ENCODE measurements at regions not wholly inside any gene's neighbourhood (a gene's known extent, or its start where the extent isn't known, plus 50 kb on each side); places are given as distances from the start of the nearest gene placed in this dataset.

DNA sequence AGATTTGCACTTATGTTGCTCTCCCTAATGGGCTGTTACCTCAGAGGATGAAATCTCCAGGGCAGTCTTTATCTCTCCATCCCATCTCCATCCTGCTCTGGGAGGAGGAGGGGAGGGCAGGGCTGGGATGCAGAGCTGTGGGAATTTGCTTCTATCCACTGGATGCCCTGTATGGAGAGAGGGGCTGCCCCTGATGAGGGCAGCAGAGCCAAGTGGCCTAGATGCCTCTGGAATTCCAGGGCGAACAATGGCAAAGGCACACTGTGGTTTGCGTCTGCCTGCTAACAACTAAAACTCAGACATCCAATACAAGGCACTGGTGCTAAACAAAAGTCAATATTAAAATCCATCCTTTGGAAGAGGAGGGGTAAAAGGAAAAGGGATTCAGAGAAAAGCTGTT lies 165.1 kb downstream of the COG6 start:
- ATAC-seq = peak; percentile 86
- no peaks in the 10 kb centered on the region for H3K9me3 Mint-ChIP-seq
- ChIA-PET POLR2A (interaction anchor here (0.6 kb wide), 1 partner anchor 516 kb away, joined by 4 read pairs; no protein-coding TSS in a partner anchor), CTCF (interaction anchor here (0.8 kb wide), 1 partner anchor 122 kb away, joined by 3 read pairs; no protein-coding TSS in a partner anchor)
- H3K36me3 Mint-ChIP-seq = no peaks in the 10 kb centered on the region
- no peak overlapping the region for H3K4me3 Mint-ChIP-seq
- H3K27me3 Mint-ChIP-seq (ENCODE audit: low read depth) = no peaks in the 10 kb centered on the region
- H3K4me1 Mint-ChIP-seq = peaks cover 46% of the 10 kb centered on the region
- H3K27ac Mint-ChIP-seq = no peak overlapping the region
- no peak for DNase-seq (ENCODE audit: low spot score)
- TF ChIP-seq ZNF138 (CRISPR knock-in tag; conservative IDR thresholded peaks at IDR 0.05) = no peak
- no peak for TF ChIP-seq HMGA2 (CRISPR knock-in tag; IDR thresholded peaks at IDR 0.05)
- no peak for TF ChIP-seq GABPB1 (CRISPR knock-in tag; IDR thresholded peaks at IDR 0.05)
- TF ChIP-seq, protein P1, sequence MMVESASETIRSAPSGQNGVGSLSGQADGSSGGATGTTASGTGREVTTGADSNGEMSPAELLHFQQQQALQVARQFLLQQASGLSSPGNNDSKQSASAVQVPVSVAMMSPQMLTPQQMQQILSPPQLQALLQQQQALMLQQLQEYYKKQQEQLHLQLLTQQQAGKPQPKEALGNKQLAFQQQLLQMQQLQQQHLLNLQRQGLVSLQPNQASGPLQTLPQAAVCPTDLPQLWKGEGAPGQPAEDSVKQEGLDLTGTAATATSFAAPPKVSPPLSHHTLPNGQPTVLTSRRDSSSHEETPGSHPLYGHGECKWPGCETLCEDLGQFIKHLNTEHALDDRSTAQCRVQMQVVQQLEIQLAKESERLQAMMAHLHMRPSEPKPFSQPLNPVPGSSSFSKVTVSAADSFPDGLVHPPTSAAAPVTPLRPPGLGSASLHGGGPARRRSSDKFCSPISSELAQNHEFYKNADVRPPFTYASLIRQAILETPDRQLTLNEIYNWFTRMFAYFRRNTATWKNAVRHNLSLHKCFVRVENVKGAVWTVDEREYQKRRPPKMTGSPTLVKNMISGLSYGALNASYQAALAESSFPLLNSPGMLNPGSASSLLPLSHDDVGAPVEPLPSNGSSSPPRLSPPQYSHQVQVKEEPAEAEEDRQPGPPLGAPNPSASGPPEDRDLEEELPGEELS (CRISPR knock-in tag; IDR thresholded peaks at IDR 0.05) = no peak
- TF ChIP-seq, protein P2, sequence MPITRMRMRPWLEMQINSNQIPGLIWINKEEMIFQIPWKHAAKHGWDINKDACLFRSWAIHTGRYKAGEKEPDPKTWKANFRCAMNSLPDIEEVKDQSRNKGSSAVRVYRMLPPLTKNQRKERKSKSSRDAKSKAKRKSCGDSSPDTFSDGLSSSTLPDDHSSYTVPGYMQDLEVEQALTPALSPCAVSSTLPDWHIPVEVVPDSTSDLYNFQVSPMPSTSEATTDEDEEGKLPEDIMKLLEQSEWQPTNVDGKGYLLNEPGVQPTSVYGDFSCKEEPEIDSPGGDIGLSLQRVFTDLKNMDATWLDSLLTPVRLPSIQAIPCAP (CRISPR knock-in tag; IDR thresholded peaks at IDR 0.05) = no peak
- no peak for TF ChIP-seq TCF7 (CRISPR knock-in tag; IDR thresholded peaks at IDR 0.05; ENCODE audit: low read depth)
- no peak for TF ChIP-seq ZNF263 (CRISPR knock-in tag; IDR thresholded peaks at IDR 0.05; ENCODE audit: low read depth)
- TF ChIP-seq, protein P3, sequence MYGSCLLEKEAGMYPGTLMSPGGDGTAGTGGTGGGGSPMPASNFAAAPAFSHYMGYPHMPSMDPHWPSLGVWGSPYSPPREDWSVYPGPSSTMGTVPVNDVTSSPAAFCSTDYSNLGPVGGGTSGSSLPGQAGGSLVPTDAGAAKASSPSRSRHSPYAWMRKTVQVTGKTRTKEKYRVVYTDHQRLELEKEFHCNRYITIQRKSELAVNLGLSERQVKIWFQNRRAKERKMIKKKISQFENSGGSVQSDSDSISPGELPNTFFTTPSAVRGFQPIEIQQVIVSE (CRISPR knock-in tag; IDR thresholded peaks at IDR 0.05; ENCODE audit: borderline replicate concordance) = no peak
- TF ChIP-seq ATF1 (CRISPR knock-in tag; IDR thresholded peaks at IDR 0.05) = no peak
- no peak for TF ChIP-seq IRF2 (CRISPR knock-in tag; IDR thresholded peaks at IDR 0.05; ENCODE audit: borderline replicate concordance, low read depth)
- TF ChIP-seq TP53 (CRISPR knock-in tag; IDR thresholded peaks at IDR 0.05) = no peak
- TF ChIP-seq, protein P4, sequence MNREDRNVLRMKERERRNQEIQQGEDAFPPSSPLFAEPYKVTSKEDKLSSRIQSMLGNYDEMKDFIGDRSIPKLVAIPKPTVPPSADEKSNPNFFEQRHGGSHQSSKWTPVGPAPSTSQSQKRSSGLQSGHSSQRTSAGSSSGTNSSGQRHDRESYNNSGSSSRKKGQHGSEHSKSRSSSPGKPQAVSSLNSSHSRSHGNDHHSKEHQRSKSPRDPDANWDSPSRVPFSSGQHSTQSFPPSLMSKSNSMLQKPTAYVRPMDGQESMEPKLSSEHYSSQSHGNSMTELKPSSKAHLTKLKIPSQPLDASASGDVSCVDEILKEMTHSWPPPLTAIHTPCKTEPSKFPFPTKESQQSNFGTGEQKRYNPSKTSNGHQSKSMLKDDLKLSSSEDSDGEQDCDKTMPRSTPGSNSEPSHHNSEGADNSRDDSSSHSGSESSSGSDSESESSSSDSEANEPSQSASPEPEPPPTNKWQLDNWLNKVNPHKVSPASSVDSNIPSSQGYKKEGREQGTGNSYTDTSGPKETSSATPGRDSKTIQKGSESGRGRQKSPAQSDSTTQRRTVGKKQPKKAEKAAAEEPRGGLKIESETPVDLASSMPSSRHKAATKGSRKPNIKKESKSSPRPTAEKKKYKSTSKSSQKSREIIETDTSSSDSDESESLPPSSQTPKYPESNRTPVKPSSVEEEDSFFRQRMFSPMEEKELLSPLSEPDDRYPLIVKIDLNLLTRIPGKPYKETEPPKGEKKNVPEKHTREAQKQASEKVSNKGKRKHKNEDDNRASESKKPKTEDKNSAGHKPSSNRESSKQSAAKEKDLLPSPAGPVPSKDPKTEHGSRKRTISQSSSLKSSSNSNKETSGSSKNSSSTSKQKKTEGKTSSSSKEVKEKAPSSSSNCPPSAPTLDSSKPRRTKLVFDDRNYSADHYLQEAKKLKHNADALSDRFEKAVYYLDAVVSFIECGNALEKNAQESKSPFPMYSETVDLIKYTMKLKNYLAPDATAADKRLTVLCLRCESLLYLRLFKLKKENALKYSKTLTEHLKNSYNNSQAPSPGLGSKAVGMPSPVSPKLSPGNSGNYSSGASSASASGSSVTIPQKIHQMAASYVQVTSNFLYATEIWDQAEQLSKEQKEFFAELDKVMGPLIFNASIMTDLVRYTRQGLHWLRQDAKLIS (CRISPR knock-in tag; IDR thresholded peaks at IDR 0.05; ENCODE audit: borderline replicate concordance) = no peak
- TF ChIP-seq ESRRA (CRISPR knock-in tag; IDR thresholded peaks at IDR 0.05; ENCODE audit: borderline replicate concordance) = no peak
- TF ChIP-seq ZNF232 (CRISPR knock-in tag; IDR thresholded peaks at IDR 0.05) = no peak
- TF ChIP-seq ZNF671 (CRISPR knock-in tag; IDR thresholded peaks at IDR 0.05) = no peak
- no peak for TF ChIP-seq NFYB (CRISPR knock-in tag; conservative IDR thresholded peaks at IDR 0.05; ENCODE audit: low read depth)
- TF ChIP-seq, protein P5, sequence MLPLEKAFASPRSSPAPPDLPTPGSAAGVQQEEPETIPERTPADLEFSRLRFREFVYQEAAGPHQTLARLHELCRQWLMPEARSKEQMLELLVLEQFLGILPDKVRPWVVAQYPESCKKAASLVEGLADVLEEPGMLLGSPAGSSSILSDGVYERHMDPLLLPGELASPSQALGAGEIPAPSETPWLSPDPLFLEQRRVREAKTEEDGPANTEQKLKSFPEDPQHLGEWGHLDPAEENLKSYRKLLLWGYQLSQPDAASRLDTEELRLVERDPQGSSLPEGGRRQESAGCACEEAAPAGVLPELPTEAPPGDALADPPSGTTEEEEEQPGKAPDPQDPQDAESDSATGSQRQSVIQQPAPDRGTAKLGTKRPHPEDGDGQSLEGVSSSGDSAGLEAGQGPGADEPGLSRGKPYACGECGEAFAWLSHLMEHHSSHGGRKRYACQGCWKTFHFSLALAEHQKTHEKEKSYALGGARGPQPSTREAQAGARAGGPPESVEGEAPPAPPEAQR (CRISPR knock-in tag; IDR thresholded peaks at IDR 0.05) = no peak
- TF ChIP-seq TEAD1 (CRISPR knock-in tag; IDR thresholded peaks at IDR 0.05) = no peak

DNA sequence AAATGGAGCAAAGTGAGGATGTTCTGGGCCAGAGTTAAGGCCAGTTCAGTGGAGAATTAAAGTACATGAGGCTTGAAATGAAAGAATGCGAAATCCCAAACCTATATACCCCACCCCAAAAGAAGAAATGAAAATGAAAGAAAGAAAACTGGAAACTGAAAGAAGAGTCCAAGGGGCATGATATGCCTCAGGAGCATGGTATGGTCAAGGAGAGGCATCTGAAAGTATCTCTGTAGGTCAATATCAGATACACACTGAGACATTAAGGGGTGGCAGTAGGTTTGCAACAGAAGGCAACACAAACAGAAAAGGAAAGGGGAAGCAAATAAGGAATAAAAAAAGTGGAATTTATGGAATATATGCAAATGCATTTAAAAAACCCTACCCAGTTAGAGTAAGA lies 166.5 kb downstream of the COG6 start:
- ATAC-seq (no peak), DNase-seq (ENCODE audit: low spot score) (no peak)
- Mint-ChIP-seq H3K27me3 (ENCODE audit: low read depth) (no peaks in the 10 kb centered on the region), H3K9me3 (no peaks in the 10 kb centered on the region), H3K4me1 (peaks cover 46% of the 10 kb centered on the region), H3K36me3 (no peaks in the 10 kb centered on the region), H3K4me3 (no peak overlapping the region), H3K27ac (no peak overlapping the region)
- POLR2A ChIA-PET = no interaction called here
- CTCF ChIA-PET = no interaction called here
- no peak for TF ChIP-seq NR3C1 (CRISPR knock-in tag; conservative IDR thresholded peaks at IDR 0.05; ENCODE audit: low read depth)
- no peak for TF ChIP-seq ZNF263 (CRISPR knock-in tag; IDR thresholded peaks at IDR 0.05; ENCODE audit: low read depth)
- TF ChIP-seq, protein P6, sequence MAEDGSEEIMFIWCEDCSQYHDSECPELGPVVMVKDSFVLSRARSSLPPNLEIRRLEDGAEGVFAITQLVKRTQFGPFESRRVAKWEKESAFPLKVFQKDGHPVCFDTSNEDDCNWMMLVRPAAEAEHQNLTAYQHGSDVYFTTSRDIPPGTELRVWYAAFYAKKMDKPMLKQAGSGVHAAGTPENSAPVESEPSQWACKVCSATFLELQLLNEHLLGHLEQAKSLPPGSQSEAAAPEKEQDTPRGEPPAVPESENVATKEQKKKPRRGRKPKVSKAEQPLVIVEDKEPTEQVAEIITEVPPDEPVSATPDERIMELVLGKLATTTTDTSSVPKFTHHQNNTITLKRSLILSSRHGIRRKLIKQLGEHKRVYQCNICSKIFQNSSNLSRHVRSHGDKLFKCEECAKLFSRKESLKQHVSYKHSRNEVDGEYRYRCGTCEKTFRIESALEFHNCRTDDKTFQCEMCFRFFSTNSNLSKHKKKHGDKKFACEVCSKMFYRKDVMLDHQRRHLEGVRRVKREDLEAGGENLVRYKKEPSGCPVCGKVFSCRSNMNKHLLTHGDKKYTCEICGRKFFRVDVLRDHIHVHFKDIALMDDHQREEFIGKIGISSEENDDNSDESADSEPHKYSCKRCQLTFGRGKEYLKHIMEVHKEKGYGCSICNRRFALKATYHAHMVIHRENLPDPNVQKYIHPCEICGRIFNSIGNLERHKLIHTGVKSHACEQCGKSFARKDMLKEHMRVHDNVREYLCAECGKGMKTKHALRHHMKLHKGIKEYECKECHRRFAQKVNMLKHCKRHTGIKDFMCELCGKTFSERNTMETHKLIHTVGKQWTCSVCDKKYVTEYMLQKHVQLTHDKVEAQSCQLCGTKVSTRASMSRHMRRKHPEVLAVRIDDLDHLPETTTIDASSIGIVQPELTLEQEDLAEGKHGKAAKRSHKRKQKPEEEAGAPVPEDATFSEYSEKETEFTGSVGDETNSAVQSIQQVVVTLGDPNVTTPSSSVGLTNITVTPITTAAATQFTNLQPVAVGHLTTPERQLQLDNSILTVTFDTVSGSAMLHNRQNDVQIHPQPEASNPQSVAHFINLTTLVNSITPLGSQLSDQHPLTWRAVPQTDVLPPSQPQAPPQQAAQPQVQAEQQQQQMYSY (CRISPR knock-in tag; IDR thresholded peaks at IDR 0.05) = no peak
- TF ChIP-seq, protein P7, sequence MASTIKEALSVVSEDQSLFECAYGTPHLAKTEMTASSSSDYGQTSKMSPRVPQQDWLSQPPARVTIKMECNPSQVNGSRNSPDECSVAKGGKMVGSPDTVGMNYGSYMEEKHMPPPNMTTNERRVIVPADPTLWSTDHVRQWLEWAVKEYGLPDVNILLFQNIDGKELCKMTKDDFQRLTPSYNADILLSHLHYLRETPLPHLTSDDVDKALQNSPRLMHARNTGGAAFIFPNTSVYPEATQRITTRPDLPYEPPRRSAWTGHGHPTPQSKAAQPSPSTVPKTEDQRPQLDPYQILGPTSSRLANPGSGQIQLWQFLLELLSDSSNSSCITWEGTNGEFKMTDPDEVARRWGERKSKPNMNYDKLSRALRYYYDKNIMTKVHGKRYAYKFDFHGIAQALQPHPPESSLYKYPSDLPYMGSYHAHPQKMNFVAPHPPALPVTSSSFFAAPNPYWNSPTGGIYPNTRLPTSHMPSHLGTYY (CRISPR knock-in tag; IDR thresholded peaks at IDR 0.05) = no peak
- TF ChIP-seq GRHL2 (CRISPR knock-in tag; IDR thresholded peaks at IDR 0.05; ENCODE audit: insufficient replicate concordance, severe bottlenecking) = no peak
- no peak for TF ChIP-seq TCF7 (CRISPR knock-in tag; IDR thresholded peaks at IDR 0.05; ENCODE audit: low read depth)
